HG03575 (cell line): ENCODE measurements at regions not wholly inside any gene's neighbourhood (a gene's known extent, or its start where the extent isn't known, plus 50 kb on each side); places are given as distances from the start of the nearest gene placed in this dataset.

ENCODE experiments used
- ATAC-seq: cut with Tn5 transposase; IDR thresholded peaks from one replicate; pipeline ENCODE4 v1.9.1; 2021; ENCODE audit not compliant: unreplicated experiment, insufficient number of reproducible peaks, low FRiP score; ENCODE audit errors: extremely low read depth

DNA sequence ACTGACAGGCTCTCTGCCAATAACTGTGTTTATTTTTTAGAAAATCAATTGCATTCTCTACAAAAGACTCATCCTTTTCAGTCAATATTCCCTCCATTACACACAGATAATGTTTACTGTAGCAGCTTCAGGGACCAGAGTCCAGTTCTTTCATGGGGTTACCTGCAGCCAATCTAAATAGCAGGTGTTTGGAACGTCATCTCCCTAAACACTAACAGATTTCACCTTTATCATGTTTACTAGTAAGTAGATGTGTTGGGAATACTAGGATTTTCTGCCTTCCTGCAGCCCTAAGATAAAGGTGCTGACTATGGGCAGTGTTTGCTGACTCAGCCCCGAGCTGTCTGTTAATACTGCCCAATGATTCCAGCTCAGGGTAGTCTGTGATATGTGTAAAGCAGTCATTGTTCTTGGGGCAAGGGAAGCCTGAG is 447.0 kb downstream of the KIF4B start:
- no peak for ATAC-seq

DNA sequence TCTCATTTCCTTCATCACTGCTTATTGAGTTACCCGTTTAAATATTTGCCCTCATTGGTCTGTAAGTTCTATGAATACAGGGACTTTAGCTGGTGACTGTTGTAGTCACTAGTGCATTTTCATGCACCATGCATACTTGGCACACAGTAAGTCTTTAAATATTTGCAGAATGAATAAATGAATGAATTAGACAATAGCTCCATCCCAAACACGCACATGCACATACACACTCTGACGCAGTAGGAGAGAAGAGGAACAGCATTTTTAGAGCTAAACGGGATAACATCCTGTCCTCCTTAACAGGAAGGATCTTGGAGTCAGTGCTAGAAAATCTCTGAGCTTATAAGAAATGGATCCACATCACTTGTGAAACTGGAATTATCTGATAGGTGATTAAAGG is 447.7 kb downstream of the KIF4B start:
- ATAC-seq = no peak

- no peak for ATAC-seq
These were observed 453.3 kb downstream of the KIF4B start for GRCh38 chr5:155466851-155467250.

GRCh38 chr5:155471027-155471426 is 457.5 kb downstream of the KIF4B start:
- no peak for ATAC-seq

- no peak for ATAC-seq
These were observed 459.2 kb downstream of the KIF4B start for GRCh38 chr5:155472780-155473179.

- no peak for ATAC-seq
These were observed 461.8 kb downstream of the KIF4B start for GRCh38 chr5:155475318-155475717.

- no peak for ATAC-seq
These were observed 467.2 kb downstream of the KIF4B start for GRCh38 chr5:155480731-155481131.

GRCh38 chr5:155481182-155481581 is 467.6 kb downstream of the KIF4B start:
- ATAC-seq = no peak

GRCh38 chr5:155482428-155482827 is 468.9 kb downstream of the KIF4B start:
- ATAC-seq = no peak

GRCh38 chr5:155485386-155485785 is 471.8 kb downstream of the KIF4B start:
- ATAC-seq = no peak

GRCh38 chr5:155489949-155490348 is 476.4 kb downstream of the KIF4B start:
- ATAC-seq = no peak

- no peak for ATAC-seq
These were observed 478.6 kb downstream of the KIF4B start for GRCh38 chr5:155492191-155492590.

GRCh38 chr5:155504606-155505005 is 491.1 kb downstream of the KIF4B start:
- no peak for ATAC-seq

DNA sequence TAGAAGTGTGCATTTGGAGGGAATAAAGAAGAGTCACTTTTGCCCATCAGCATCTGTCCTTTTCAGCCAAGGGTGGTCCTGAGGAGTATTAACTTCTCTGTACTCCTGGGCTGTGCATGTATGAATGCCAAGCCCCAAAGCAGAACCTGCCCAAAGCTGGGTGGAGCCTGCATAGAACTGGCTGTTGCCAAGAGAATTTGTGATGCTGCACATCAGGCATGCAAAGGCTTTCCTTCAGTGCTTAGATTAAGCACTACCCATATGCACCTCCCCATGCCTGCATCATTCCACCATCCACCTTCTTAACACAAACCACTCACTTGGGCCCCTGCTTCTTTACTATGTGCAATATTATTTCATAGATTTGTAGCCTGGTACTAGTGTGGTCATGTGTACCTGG is 493.8 kb downstream of the KIF4B start:
- no peak for ATAC-seq

- no peak for ATAC-seq
These were observed 495.1 kb downstream of the KIF4B start for GRCh38 chr5:155508673-155509072.

- no peak for ATAC-seq
These were observed 498.8 kb downstream of the KIF4B start for GRCh38 chr5:155512329-155512728.

GRCh38 chr5:155514105-155514563 is 500.6 kb downstream of the KIF4B start:
- no peak for ATAC-seq

GRCh38 chr5:155522540-155522939 is 509.0 kb downstream of the KIF4B start:
- ATAC-seq = no peak

DNA sequence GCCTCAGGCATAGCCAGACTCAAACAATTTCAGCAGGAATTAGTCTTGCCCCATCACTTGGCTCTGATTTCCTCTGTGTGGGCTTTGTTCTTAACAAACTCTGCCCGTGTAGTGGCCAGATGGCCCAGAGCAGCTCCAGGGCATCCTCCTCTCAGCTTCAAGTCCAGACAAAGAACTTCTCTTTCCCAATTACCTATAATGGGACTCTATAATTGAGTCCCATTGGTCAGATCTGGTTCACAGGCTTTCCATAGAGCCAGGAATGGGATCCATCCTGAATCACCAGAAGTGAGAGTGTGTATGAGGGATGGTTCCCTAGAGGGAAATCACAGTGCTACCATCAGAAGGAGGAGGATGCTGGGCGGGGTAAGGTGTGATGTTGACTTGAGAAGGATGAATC is 515.8 kb downstream of the KIF4B start:
- ATAC-seq = no peak

DNA sequence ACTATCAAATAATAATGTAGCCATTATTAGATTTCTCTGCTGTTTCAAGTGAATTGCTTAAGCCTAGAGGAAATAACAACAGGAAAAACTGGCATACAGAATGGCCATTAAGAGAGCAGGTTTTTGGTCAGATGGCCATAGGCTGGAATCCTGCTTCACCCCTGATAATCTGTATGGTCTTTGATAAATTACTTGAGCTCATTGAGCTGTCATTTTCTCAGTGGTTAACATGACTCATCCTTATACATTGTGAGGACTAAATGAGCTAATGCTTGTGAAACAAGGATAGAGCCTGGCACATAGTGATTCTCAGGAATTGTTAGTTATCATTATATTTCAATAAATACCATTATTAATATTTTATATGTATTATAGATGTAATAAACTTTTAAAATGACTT is 516.5 kb downstream of the KIF4B start:
- no peak for ATAC-seq

- no peak for ATAC-seq
These were observed 519.2 kb downstream of the KIF4B start for GRCh38 chr5:155532621-155533311.
